K562 (cell line): ENCODE measurements at regions not wholly inside any gene's neighbourhood (a gene's known extent, or its start where the extent isn't known, plus 50 kb on each side); places are given as distances from the start of the nearest gene placed in this dataset.

Source experiments
- ATAC-seq: fragments of 200-7000 bp; cut with Tn5 transposase; 3 replicates; pipeline ENCODE4 v1.9.1; 2020; ENCODE audit warnings: moderate library complexity
- BruUV-seq: library from RNA; stranded (reverse); fragments of 400-500 nt; replicated peaks from 2 replicates; lab custom pipeline; 2021; lab: Mats Ljungman, UMichigan
- CTCF ChIA-PET: fragments of 300-600 bp; formaldehyde crosslinking; extraction: SDS; loops from one replicate; lab custom pipeline; 2021; ENCODE audit warnings: low intra/inter-chr PET ratio; lab: Yijun Ruan, JAX
- POLR2A ChIA-PET: fragments of 300-600, 350-650 bp; sonication (Branson Sonifier 250); formaldehyde crosslinking; extraction: SDS; loops from one replicate; lab custom pipeline; 2021; ENCODE audit warnings: antibody characterized with exemption, inconsistent platforms; lab: Yijun Ruan, JAX
- DNase-seq, 4 experiments: peaks; one replicate each; pipeline versions ENCODE4 v3.0.0 to v3.0.0-alpha.2; 2011 to 2018; ENCODE audit warnings: low spot score in 3 of 4, mixed read lengths in 3 of 4; ENCODE audit errors: extremely low read depth in 1 of 4
- FAIRE-seq: peaks from 2 replicates; lab custom pipeline; 2011; peaks lifted over from hg19 to GRCh38; lab: Jason Lieb, UNC
- H2AFZ ChIP-seq: 2 replicates; pipeline ENCODE4 v1.6.0; 2011; ENCODE audit warnings: low read depth, low read length, control low read depth, inconsistent platforms
- H3K27ac ChIP-seq: fragments of 200-600 bp; 3 replicates; pipeline ENCODE4 v1.8.0; 2011; ENCODE audit warnings: low read depth, mild to moderate bottlenecking, control low read depth, inconsistent platforms, low read length, moderate library complexity, mixed read lengths; ENCODE audit errors: extremely low read depth
- H3K27me3 ChIP-seq, 2 experiments: fragments of 300-600 bp in 1 of 2; 2 replicates in 1 of 2; 3 replicates in 1 of 2; pipeline versions ENCODE4 v1.6.0 to v1.8.0; 2011; ENCODE audit warnings: inconsistent platforms in 2 of 2, low read length in 2 of 2, mild to moderate bottlenecking in 1 of 2, mixed read lengths in 1 of 2, moderate library complexity in 1 of 2; ENCODE audit not compliant: control insufficient read depth in 2 of 2, insufficient read depth in 2 of 2
- H3K36me3 ChIP-seq: fragments of 300-600 bp; 3 replicates; pipeline ENCODE4 v1.8.0; 2011; ENCODE audit warnings: mild to moderate bottlenecking, low read length, inconsistent platforms; ENCODE audit not compliant: control insufficient read depth, insufficient read depth
- H3K4me1 ChIP-seq, 2 experiments: fragments of 200-600 bp in 1 of 2; replicated peaks in 1 of 2; 2 replicates in 1 of 2; 3 replicates in 1 of 2; pipeline versions ENCODE4 v1.5.1 to v1.8.0; 2011; ENCODE audit warnings: inconsistent platforms in 2 of 2, low read length in 2 of 2, mild to moderate bottlenecking in 1 of 2, mixed read lengths in 1 of 2, moderate library complexity in 1 of 2; ENCODE audit not compliant: control insufficient read depth in 2 of 2, insufficient read depth in 2 of 2
- H3K4me2 ChIP-seq: 2 replicates; pipeline ENCODE4 v1.6.1; 2011; ENCODE audit warnings: low read length, control low read depth, inconsistent platforms, mixed read lengths; ENCODE audit not compliant: insufficient read depth
- H3K4me3 ChIP-seq: fragments of 200-600 bp; sonication (generic), shearing (Covaris generic); 2 replicates; pipeline ENCODE4 v1.5.1; 2016; ENCODE audit warnings: control low read depth, inconsistent platforms
- H3K79me2 ChIP-seq: fragments of 200-600 bp; 3 replicates; pipeline ENCODE4 v1.8.0; 2011; ENCODE audit warnings: low read length, inconsistent platforms; ENCODE audit not compliant: control insufficient read depth, insufficient read depth
- H3K9ac ChIP-seq, 2 experiments: 2 replicates each; pipeline versions ENCODE4 v1.6.0 to v1.6.1; 2011; ENCODE audit warnings: low read depth in 2 of 2, low read length in 2 of 2, control low read depth in 1 of 2, inconsistent platforms in 1 of 2, mild to moderate bottlenecking in 1 of 2, mixed read lengths in 1 of 2; ENCODE audit not compliant: insufficient read depth in 1 of 2
- H3K9me1 ChIP-seq: one replicate; pipeline ENCODE4 v1.6.0; 2011; ENCODE audit warnings: inconsistent platforms, mild to moderate bottlenecking, low read length, moderate library complexity; ENCODE audit not compliant: control insufficient read depth, insufficient read depth
- H3K9me3 ChIP-seq: replicated peaks from 2 replicates; pipeline ENCODE4 v1.5.1; 2011; ENCODE audit warnings: low read depth, low read length, inconsistent platforms; ENCODE audit not compliant: control insufficient read depth, insufficient read depth
- H4K20me1 ChIP-seq: replicated peaks from 2 replicates; pipeline ENCODE4 v1.6.1; 2011; ENCODE audit warnings: low read length, inconsistent platforms, mixed read lengths; ENCODE audit not compliant: control insufficient read depth, insufficient read depth
- DDX20 ChIP-seq: fragments of 450-650 bp; IDR thresholded peaks from 2 replicates; pipeline ENCODE4 v1.6.1; 2016; ENCODE audit warnings: missing genetic modification characterization, low read depth, mild to moderate bottlenecking, missing compliant biosample characterization, moderate library complexity
- GMEB1 ChIP-seq: fragments of 250-450 bp; sonication (Bioruptor Pico); IDR thresholded peaks from 2 replicates; pipeline ENCODE4 v1.4.0; 2020; ENCODE audit warnings: mild to moderate bottlenecking
- ID3 ChIP-seq, 2 experiments: fragments of 250-450 bp in 1 of 2; fragments of 450-650 bp in 1 of 2; sonication (Bioruptor Pico) in 1 of 2; IDR thresholded peaks; 2 replicates each; pipeline versions ENCODE4 v1.6.1 to v1.8.0; 2016 to 2021; ENCODE audit warnings: mild to moderate bottlenecking in 2 of 2, moderate library complexity in 2 of 2, missing compliant biosample characterization in 1 of 2, missing genetic modification characterization in 1 of 2
- JUND ChIP-seq, 2 experiments: IDR thresholded peaks; 2 replicates in 1 of 2; 3 replicates in 1 of 2; pipeline ENCODE4 v1.6.1; 2011; ENCODE audit warnings: borderline replicate concordance in 2 of 2, low read depth in 2 of 2, low read length in 2 of 2, improper control_type of control experiment in 1 of 2, missing biosample characterization in 1 of 2, missing genetic modification characterization in 1 of 2, missing genetic modification reagents in 1 of 2
- KDM2B ChIP-seq: fragments of 250-450 bp; sonication (Bioruptor Pico); IDR thresholded peaks from 2 replicates; pipeline ENCODE4 v1.8.0; 2021; ENCODE audit warnings: mild to moderate bottlenecking, moderate library complexity
- KLF16 ChIP-seq: IDR thresholded peaks from 2 replicates; pipeline ENCODE4 v1.6.1; 2016; ENCODE audit warnings: antibody characterized with exemption
- MBD1 ChIP-seq: fragments of 250-450 bp; sonication (Bioruptor Pico); IDR thresholded peaks from 2 replicates; pipeline ENCODE4 v1.8.0; 2022; ENCODE audit warnings: inconsistent platforms
- NFXL1 ChIP-seq: fragments of 450-650 bp; formaldehyde crosslinking; IDR thresholded peaks from 2 replicates; pipeline ENCODE4 v1.4.0; 2021; ENCODE audit warnings: mild to moderate bottlenecking
- PHF21A ChIP-seq: fragments of 450-650 bp; IDR thresholded peaks from 2 replicates; pipeline ENCODE4 v1.6.1; 2017; ENCODE audit warnings: low read depth, borderline replicate concordance
- PPARD ChIP-seq: fragments of 250-450 bp; sonication (Bioruptor Pico); IDR thresholded peaks from 2 replicates; pipeline ENCODE4 v1.8.0; 2022; ENCODE audit warnings: inconsistent platforms, mild to moderate bottlenecking, moderate library complexity
- RHOXF2B ChIP-seq: fragments of 250-450 bp; sonication (Bioruptor Pico); conservative IDR thresholded peaks from 2 replicates; pipeline ENCODE4 v1.5.1; 2021
- SMARCC2 ChIP-seq: fragments of 450-650 bp; IDR thresholded peaks from 2 replicates; pipeline ENCODE4 v1.6.1; 2017; ENCODE audit warnings: antibody characterized with exemption, moderate library complexity, mild to moderate bottlenecking, low read depth
- SRF ChIP-seq, 2 experiments: fragments of 250-450, 450-650 bp in 1 of 2; sonication (Bioruptor Pico) in 1 of 2; sonication (generic) in 1 of 2; formaldehyde crosslinking; IDR thresholded peaks; 2 replicates each; pipeline versions ENCODE4 v1.5.0 to v1.5.1; 2020 to 2022; ENCODE audit warnings: mild to moderate bottlenecking in 1 of 2, missing genetic modification reagents in 1 of 2
- TAF1 ChIP-seq: IDR thresholded peaks from 2 replicates; pipeline ENCODE4 v1.6.1; 2011; ENCODE audit warnings: mild to moderate bottlenecking, low read length, moderate library complexity; ENCODE audit not compliant: insufficient read depth, control insufficient read depth, severe bottlenecking; ENCODE audit errors: extremely low read depth
- TCF7L2 ChIP-seq: fragments of 150-350 bp; IDR thresholded peaks from 2 replicates; pipeline ENCODE4 v1.6.1; 2016; ENCODE audit warnings: low read depth, mild to moderate bottlenecking, low read length, moderate library complexity
- ZNF274 ChIP-seq: IDR thresholded peaks from 2 replicates; pipeline ENCODE4 v1.6.1; 2011; ENCODE audit warnings: low read depth, mild to moderate bottlenecking, low read length, moderate library complexity, borderline replicate concordance
- ZNF766 ChIP-seq: fragments of 200-800 bp; sonication (Bioruptor generic); conservative IDR thresholded peaks from 2 replicates; pipeline ENCODE4 v1.6.1; 2016; ENCODE audit warnings: missing genetic modification characterization, missing compliant biosample characterization
- WGBS: fragments of 100-300 bp; shearing (Covaris generic); methylation state at CpG from one replicate; pipeline ENCODE4 v1.1.6; 2016; ENCODE audit warnings: low coverage, mixed read lengths; ENCODE audit not compliant: insufficient coverage; ENCODE audit errors: missing lambda C conversion rate; 5-methylcytosine and 5-hydroxymethylcytosine counted together
- in situ Hi-C: fragments of 300-500 bp; cut with MboI; formaldehyde crosslinking; loops from 4 replicates; pipeline ENCODE4 v1.15.0; 2018; ENCODE audit warnings: inconsistent platforms, mixed read lengths
- intact Hi-C: fragments of 100-400 bp; cut with micrococcal nuclease; formaldehyde crosslinking; loops from 2 replicates; pipeline ENCODE4 v1.14.2; 2022

- TF ChIP-seq GMEB1 (CRISPR knock-in tag) (no peak), JUND (IDR thresholded peaks at IDR 0.05; ENCODE audit: borderline replicate concordance, low read depth, low read length) (no peak), JUND (tag; IDR thresholded peaks at IDR 0.05; ENCODE audit: borderline replicate concordance, low read depth, low read length) (no peak), RHOXF2B (no peak), KDM2B (CRISPR knock-in tag) (no peak), KLF16 (no peak)
- TF ChIP-seq, all 486 proteins: peak for 0
Observed at GRCh38 chr21:41066086-41066938, 101.6 kb upstream of the BACE2 start (continued).

GRCh38 chr21:41067709-41068108 lies 100.3 kb upstream of the BACE2 start:
- intact Hi-C loops (loop anchor here (2.0 kb wide), 1 partner anchor 925 kb away; no protein-coding TSS in a partner anchor), in situ Hi-C loops (no loop called here)
- CTCF ChIA-PET = no interaction called here
- Histone ChIP-seq H3K4me1 (no peaks in the 10 kb centered on the region; a peak in 1 of 5 replicates), H3K4me2 (no peak overlapping the region), H4K20me1 (no peaks in the 10 kb centered on the region), H3K4me3 (no peak overlapping the region), H3K9me1 (no peaks in the 10 kb centered on the region), H3K79me2 (no peaks in the 10 kb centered on the region), H3K36me3 (no peaks in the 10 kb centered on the region), H3K9me3 (no peaks in the 10 kb centered on the region), H3K27me3 (no peaks in the 10 kb centered on the region), H3K27ac (no peak overlapping the region), H2AFZ (no peak overlapping the region), H3K9ac (no peak overlapping the region)
- FAIRE-seq (no peak), ATAC-seq (no peak), DNase-seq (no peak)
- 2% methylated on average over 4 of the region's 4 CpGs for WGBS
- POLR2A ChIA-PET = no interaction called here
- BruUV-seq = no TSS peak
- TF ChIP-seq TCF7L2 (no peak), SRF (CRISPR knock-in tag; IDR thresholded peaks at IDR 0.05) (no peak), DDX20 (tag) (no peak), TAF1 (no peak), NFXL1 (no peak), MBD1 (no peak), ZNF766 (no peak), ID3 (CRISPR knock-in tag; IDR thresholded peaks at IDR 0.05) (no peak), ID3 (tag; IDR thresholded peaks at IDR 0.05) (no peak), PPARD (CRISPR knock-in tag) (no peak), PHF21A (no peak), SMARCC2 (no peak), ZNF274 (no peak)
